WTC11 (cell line): ENCODE measurements at regions not wholly inside any gene's neighbourhood (a gene's known extent, or its start where the extent isn't known, plus 50 kb on each side); places are given as distances from the start of the nearest gene placed in this dataset.

Experiments
- ATAC-seq: fragments of 200-7000 bp; cut with Tn5 transposase; 2 replicates; pipeline ENCODE4 v1.10.0; 2021; ENCODE audit warnings: mild to moderate bottlenecking, moderate library complexity
- CTCF ChIA-PET: fragments of 300-600 bp; sonication (Branson Sonifier 250); formaldehyde crosslinking; loops from one replicate; lab custom pipeline; 2021; ENCODE audit warnings: antibody characterized with exemption; lab: Charles Lee
- POLR2A ChIA-PET: fragments of 350-600 bp; sonication (Branson Sonifier 250); formaldehyde crosslinking; loops from one replicate; lab custom pipeline; 2021; ENCODE audit warnings: antibody characterized with exemption; lab: Charles Lee
- DNase-seq: peaks from one replicate; pipeline ENCODE4 v3.0.0; 2021; ENCODE audit warnings: low spot score
- H3K27ac Mint-ChIP-seq: 2 replicates; pipeline ENCODE4 v1.8.0; 2021; ENCODE audit warnings: mixed read lengths
- H3K27me3 Mint-ChIP-seq: 2 replicates; pipeline ENCODE4 v1.8.0; 2021; ENCODE audit warnings: low read depth, mild to moderate bottlenecking, moderate library complexity, mixed read lengths
- H3K36me3 Mint-ChIP-seq: 2 replicates; pipeline ENCODE4 v1.8.0; 2021; ENCODE audit warnings: mixed read lengths
- H3K4me1 Mint-ChIP-seq: 2 replicates; pipeline ENCODE4 v1.8.0; 2022; ENCODE audit warnings: mixed read lengths
- H3K4me3 Mint-ChIP-seq: 2 replicates; pipeline ENCODE4 v1.8.0; 2021; ENCODE audit warnings: mild to moderate bottlenecking, moderate library complexity, mixed read lengths
- H3K9me3 Mint-ChIP-seq: 2 replicates; pipeline ENCODE4 v1.8.0; 2021; ENCODE audit warnings: mixed read lengths
- CBFB ChIP-seq: sonication (generic); formaldehyde crosslinking; IDR thresholded peaks from 2 replicates; pipeline ENCODE4 v1.8.1; 2022; ENCODE audit warnings: mild to moderate bottlenecking, low read depth, missing genetic modification reagents
- CREB1 ChIP-seq: sonication (generic); formaldehyde crosslinking; IDR thresholded peaks from 2 replicates; pipeline ENCODE4 v1.8.0; 2023; ENCODE audit warnings: mild to moderate bottlenecking, missing genetic modification reagents
- CREM ChIP-seq: sonication (generic); formaldehyde crosslinking; IDR thresholded peaks from 2 replicates; pipeline ENCODE4 v1.8.1; 2022; ENCODE audit warnings: mild to moderate bottlenecking, missing genetic modification reagents, moderate library complexity
- ESRRA ChIP-seq: sonication (generic); formaldehyde crosslinking; IDR thresholded peaks from 2 replicates; pipeline ENCODE4 v1.8.1; 2022; ENCODE audit warnings: mild to moderate bottlenecking, missing genetic modification reagents, borderline replicate concordance
- ETV6 ChIP-seq: sonication (generic); formaldehyde crosslinking; IDR thresholded peaks from 2 replicates; pipeline ENCODE4 v1.8.1; 2022; ENCODE audit warnings: mild to moderate bottlenecking, missing genetic modification reagents
- HMGA2 ChIP-seq: fragments of 250-450 bp; sonication (Bioruptor Pico); IDR thresholded peaks from 2 replicates; pipeline ENCODE4 v1.4.0; 2021; ENCODE audit warnings: mild to moderate bottlenecking, moderate library complexity
- IRF2 ChIP-seq: sonication (generic); formaldehyde crosslinking; IDR thresholded peaks from 2 replicates; pipeline ENCODE4 v1.8.0; 2022; ENCODE audit warnings: low read depth, missing genetic modification reagents, borderline replicate concordance
- JUN ChIP-seq: sonication (generic); formaldehyde crosslinking; IDR thresholded peaks from 2 replicates; pipeline ENCODE4 v1.8.0; 2023; ENCODE audit warnings: mild to moderate bottlenecking, missing genetic modification reagents
- KAT7 ChIP-seq: sonication (generic); formaldehyde crosslinking; IDR thresholded peaks from 2 replicates; pipeline ENCODE4 v1.8.1; 2023; ENCODE audit warnings: missing genetic modification reagents, mild to moderate bottlenecking, borderline replicate concordance
- MXD4 ChIP-seq: fragments of 250-450 bp; sonication (Bioruptor Pico); IDR thresholded peaks from 2 replicates; pipeline ENCODE4 v1.8.0; 2021; ENCODE audit warnings: mild to moderate bottlenecking, moderate library complexity, borderline replicate concordance
- NFE2L1 ChIP-seq: sonication (generic); formaldehyde crosslinking; IDR thresholded peaks from 2 replicates; pipeline ENCODE4 v1.8.1; 2023; ENCODE audit warnings: missing genetic modification reagents
- TEAD1 ChIP-seq: sonication (generic); formaldehyde crosslinking; IDR thresholded peaks from 2 replicates; pipeline ENCODE4 v1.8.0; 2022; ENCODE audit warnings: mild to moderate bottlenecking, missing genetic modification reagents
- TP53 ChIP-seq: sonication (generic); formaldehyde crosslinking; IDR thresholded peaks from 2 replicates; pipeline ENCODE4 v1.8.1; 2023; ENCODE audit warnings: mild to moderate bottlenecking, missing genetic modification reagents
- ZNF121 ChIP-seq: sonication (generic); formaldehyde crosslinking; IDR thresholded peaks from 2 replicates; pipeline ENCODE4 v1.8.0; 2023; ENCODE audit warnings: missing genetic modification reagents
- ZNF138 ChIP-seq: sonication (generic); formaldehyde crosslinking; conservative IDR thresholded peaks from 2 replicates; pipeline ENCODE4 v1.8.1; 2022; ENCODE audit warnings: mild to moderate bottlenecking, moderate library complexity, missing genetic modification reagents
- ZNF232 ChIP-seq: sonication (generic); formaldehyde crosslinking; IDR thresholded peaks from 2 replicates; pipeline ENCODE4 v1.8.0; 2022; ENCODE audit warnings: mild to moderate bottlenecking, missing genetic modification reagents
- ZNF396 ChIP-seq: fragments of 250-450 bp; sonication (Bioruptor Pico); IDR thresholded peaks from 2 replicates; pipeline ENCODE4 v1.8.0; 2021; ENCODE audit warnings: mild to moderate bottlenecking, moderate library complexity, borderline replicate concordance
- ZNF416 ChIP-seq: fragments of 250-450 bp; sonication (Bioruptor Pico); IDR thresholded peaks from 2 replicates; pipeline ENCODE4 v1.9.0; 2021; ENCODE audit warnings: mild to moderate bottlenecking, inconsistent platforms
- TF ChIP-seq, protein P1 (sequence below): sonication (generic); formaldehyde crosslinking; IDR thresholded peaks from 2 replicates; pipeline ENCODE4 v1.8.0; 2023; ENCODE audit warnings: missing genetic modification reagents
- TF ChIP-seq, protein P2 (sequence below): sonication (generic); formaldehyde crosslinking; IDR thresholded peaks from 2 replicates; pipeline ENCODE4 v1.8.1; 2022; ENCODE audit warnings: mild to moderate bottlenecking, missing genetic modification reagents, moderate library complexity, borderline replicate concordance
- TF ChIP-seq, protein P3 (sequence below): sonication (generic); formaldehyde crosslinking; IDR thresholded peaks from 2 replicates; pipeline ENCODE4 v1.8.0; 2023; ENCODE audit warnings: mild to moderate bottlenecking, missing genetic modification reagents
- TF ChIP-seq, protein P4 (sequence below): sonication (generic); formaldehyde crosslinking; IDR thresholded peaks from 2 replicates; pipeline ENCODE4 v1.8.1; 2022; ENCODE audit warnings: missing genetic modification reagents, borderline replicate concordance
- TF ChIP-seq, protein P5 (sequence below): sonication (generic); formaldehyde crosslinking; IDR thresholded peaks from 2 replicates; pipeline ENCODE4 v1.8.0; 2022; ENCODE audit warnings: missing genetic modification reagents
- TF ChIP-seq, protein P6 (sequence below): sonication (generic); formaldehyde crosslinking; conservative IDR thresholded peaks from 2 replicates; pipeline ENCODE4 v1.8.1; 2022; ENCODE audit warnings: mild to moderate bottlenecking, missing genetic modification reagents

DNA sequence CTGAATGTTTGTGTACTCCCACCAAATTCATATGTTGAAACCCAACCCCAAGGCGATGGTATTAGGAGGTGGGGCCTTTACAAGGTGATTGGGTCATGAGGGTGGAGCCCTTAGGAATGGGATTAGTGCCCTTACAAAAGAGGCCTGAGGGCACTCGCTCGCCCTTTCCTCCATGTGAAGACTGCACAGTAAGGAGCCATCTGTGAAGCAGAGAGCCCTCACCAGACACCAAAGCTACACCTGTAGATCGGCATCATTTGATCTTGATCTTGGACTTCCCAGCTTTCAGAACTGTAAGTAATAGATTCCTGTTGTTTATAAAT, 62.9 kb upstream of the FZD7 start (continued):
- TF ChIP-seq, protein P1, sequence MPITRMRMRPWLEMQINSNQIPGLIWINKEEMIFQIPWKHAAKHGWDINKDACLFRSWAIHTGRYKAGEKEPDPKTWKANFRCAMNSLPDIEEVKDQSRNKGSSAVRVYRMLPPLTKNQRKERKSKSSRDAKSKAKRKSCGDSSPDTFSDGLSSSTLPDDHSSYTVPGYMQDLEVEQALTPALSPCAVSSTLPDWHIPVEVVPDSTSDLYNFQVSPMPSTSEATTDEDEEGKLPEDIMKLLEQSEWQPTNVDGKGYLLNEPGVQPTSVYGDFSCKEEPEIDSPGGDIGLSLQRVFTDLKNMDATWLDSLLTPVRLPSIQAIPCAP (CRISPR knock-in tag) = no peak
- TF ChIP-seq MXD4 (CRISPR knock-in tag) = no peak
- TF ChIP-seq ZNF416 = no peak
- TF ChIP-seq CREB1 (CRISPR knock-in tag) = no peak
- TF ChIP-seq, protein P2, sequence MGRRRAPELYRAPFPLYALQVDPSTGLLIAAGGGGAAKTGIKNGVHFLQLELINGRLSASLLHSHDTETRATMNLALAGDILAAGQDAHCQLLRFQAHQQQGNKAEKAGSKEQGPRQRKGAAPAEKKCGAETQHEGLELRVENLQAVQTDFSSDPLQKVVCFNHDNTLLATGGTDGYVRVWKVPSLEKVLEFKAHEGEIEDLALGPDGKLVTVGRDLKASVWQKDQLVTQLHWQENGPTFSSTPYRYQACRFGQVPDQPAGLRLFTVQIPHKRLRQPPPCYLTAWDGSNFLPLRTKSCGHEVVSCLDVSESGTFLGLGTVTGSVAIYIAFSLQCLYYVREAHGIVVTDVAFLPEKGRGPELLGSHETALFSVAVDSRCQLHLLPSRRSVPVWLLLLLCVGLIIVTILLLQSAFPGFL = no peak
- TF ChIP-seq NFE2L1 (CRISPR knock-in tag) = no peak
- TF ChIP-seq HMGA2 (CRISPR knock-in tag) = no peak
- TF ChIP-seq ZNF121 (CRISPR knock-in tag) = no peak
- TF ChIP-seq, protein P3, sequence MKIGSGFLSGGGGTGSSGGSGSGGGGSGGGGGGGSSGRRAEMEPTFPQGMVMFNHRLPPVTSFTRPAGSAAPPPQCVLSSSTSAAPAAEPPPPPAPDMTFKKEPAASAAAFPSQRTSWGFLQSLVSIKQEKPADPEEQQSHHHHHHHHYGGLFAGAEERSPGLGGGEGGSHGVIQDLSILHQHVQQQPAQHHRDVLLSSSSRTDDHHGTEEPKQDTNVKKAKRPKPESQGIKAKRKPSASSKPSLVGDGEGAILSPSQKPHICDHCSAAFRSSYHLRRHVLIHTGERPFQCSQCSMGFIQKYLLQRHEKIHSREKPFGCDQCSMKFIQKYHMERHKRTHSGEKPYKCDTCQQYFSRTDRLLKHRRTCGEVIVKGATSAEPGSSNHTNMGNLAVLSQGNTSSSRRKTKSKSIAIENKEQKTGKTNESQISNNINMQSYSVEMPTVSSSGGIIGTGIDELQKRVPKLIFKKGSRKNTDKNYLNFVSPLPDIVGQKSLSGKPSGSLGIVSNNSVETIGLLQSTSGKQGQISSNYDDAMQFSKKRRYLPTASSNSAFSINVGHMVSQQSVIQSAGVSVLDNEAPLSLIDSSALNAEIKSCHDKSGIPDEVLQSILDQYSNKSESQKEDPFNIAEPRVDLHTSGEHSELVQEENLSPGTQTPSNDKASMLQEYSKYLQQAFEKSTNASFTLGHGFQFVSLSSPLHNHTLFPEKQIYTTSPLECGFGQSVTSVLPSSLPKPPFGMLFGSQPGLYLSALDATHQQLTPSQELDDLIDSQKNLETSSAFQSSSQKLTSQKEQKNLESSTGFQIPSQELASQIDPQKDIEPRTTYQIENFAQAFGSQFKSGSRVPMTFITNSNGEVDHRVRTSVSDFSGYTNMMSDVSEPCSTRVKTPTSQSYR (CRISPR knock-in tag) = no peak
- TF ChIP-seq IRF2 = no peak
- TF ChIP-seq TEAD1 = no peak

DNA sequence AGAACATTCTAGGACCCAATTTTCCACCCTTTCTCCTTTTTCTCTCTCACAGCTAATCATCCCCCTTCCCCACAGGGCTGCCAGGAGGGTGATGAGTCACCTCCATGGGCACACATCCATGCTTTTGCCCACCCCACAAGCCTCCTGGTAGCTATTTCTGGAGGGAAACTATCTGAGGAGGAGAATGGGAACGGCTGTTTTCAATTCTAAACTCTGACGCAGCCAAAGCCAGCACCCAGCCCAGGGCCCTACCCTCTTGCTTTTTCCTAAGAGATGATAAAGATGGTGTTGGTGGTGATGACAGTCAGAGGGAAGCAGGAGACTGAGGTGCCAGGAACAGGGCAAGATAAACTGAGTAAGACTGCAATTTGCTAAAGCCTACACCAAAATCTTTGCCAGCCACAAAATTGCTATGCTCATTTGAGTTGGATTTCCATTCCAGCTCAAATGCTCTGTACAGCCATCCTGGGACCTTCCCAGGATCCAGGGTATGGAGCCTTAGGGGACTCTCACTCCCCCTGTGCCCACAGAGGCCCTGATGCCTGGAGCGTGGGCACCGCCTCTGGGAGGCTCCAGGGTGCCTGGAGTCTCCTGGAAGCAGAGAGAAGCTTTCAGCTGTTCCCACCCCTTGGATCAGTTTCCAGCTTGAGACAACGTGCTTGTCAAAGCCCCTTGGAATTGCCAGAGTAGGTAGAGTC, 62.0 kb upstream of the FZD7 start:
- ChIA-PET CTCF (interaction anchor here (1.4 to 2.0 kb wide), 6 partner anchors 12 to 198 kb away, joined by 4 to 9 read pairs (median 6); no protein-coding TSS in a partner anchor), POLR2A (interaction anchor here (0.5 to 2.0 kb wide), 10 partner anchors 18 to 134 kb away, joined by 3 to 19 read pairs (median 6); no protein-coding TSS in a partner anchor)
- peaks cover 90% of the 10 kb centered on the region for H3K4me1 Mint-ChIP-seq
- no peak for ATAC-seq
- H3K4me3 Mint-ChIP-seq = peak overlapping the region; percentile 57
- no peaks in the 10 kb centered on the region; the same call in 1 of the 2 replicates for H3K9me3 Mint-ChIP-seq
- peak overlapping the region; percentile 98 for H3K27ac Mint-ChIP-seq
- DNase-seq = no peak
- peaks cover 10% of the 10 kb centered on the region; the same call in 1 of the 2 replicates for H3K36me3 Mint-ChIP-seq
- no peak for TF ChIP-seq NFE2L1 (CRISPR knock-in tag)
- no peak for TF ChIP-seq MXD4 (CRISPR knock-in tag)
- no peak for TF ChIP-seq CBFB (CRISPR knock-in tag)
- no peak for TF ChIP-seq HMGA2 (CRISPR knock-in tag)
- TF ChIP-seq, protein P4, sequence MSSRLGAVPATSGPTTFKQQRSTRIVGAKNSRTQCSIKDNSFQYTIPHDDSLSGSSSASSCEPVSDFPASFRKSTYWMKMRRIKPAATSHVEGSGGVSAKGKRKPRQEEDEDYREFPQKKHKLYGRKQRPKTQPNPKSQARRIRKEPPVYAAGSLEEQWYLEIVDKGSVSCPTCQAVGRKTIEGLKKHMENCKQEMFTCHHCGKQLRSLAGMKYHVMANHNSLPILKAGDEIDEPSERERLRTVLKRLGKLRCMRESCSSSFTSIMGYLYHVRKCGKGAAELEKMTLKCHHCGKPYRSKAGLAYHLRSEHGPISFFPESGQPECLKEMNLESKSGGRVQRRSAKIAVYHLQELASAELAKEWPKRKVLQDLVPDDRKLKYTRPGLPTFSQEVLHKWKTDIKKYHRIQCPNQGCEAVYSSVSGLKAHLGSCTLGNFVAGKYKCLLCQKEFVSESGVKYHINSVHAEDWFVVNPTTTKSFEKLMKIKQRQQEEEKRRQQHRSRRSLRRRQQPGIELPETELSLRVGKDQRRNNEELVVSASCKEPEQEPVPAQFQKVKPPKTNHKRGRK (CRISPR knock-in tag) = no peak
- no peak for TF ChIP-seq ZNF138 (CRISPR knock-in tag)
- TF ChIP-seq KAT7 (CRISPR knock-in tag) = no peak
- TF ChIP-seq, protein P5, sequence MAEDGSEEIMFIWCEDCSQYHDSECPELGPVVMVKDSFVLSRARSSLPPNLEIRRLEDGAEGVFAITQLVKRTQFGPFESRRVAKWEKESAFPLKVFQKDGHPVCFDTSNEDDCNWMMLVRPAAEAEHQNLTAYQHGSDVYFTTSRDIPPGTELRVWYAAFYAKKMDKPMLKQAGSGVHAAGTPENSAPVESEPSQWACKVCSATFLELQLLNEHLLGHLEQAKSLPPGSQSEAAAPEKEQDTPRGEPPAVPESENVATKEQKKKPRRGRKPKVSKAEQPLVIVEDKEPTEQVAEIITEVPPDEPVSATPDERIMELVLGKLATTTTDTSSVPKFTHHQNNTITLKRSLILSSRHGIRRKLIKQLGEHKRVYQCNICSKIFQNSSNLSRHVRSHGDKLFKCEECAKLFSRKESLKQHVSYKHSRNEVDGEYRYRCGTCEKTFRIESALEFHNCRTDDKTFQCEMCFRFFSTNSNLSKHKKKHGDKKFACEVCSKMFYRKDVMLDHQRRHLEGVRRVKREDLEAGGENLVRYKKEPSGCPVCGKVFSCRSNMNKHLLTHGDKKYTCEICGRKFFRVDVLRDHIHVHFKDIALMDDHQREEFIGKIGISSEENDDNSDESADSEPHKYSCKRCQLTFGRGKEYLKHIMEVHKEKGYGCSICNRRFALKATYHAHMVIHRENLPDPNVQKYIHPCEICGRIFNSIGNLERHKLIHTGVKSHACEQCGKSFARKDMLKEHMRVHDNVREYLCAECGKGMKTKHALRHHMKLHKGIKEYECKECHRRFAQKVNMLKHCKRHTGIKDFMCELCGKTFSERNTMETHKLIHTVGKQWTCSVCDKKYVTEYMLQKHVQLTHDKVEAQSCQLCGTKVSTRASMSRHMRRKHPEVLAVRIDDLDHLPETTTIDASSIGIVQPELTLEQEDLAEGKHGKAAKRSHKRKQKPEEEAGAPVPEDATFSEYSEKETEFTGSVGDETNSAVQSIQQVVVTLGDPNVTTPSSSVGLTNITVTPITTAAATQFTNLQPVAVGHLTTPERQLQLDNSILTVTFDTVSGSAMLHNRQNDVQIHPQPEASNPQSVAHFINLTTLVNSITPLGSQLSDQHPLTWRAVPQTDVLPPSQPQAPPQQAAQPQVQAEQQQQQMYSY (CRISPR knock-in tag) = no peak
- TF ChIP-seq, protein P6, sequence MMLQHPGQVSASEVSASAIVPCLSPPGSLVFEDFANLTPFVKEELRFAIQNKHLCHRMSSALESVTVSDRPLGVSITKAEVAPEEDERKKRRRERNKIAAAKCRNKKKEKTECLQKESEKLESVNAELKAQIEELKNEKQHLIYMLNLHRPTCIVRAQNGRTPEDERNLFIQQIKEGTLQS (CRISPR knock-in tag) = no peak
- TF ChIP-seq TEAD1 = no peak
- no peak for TF ChIP-seq ZNF232
- TF ChIP-seq TP53 (CRISPR knock-in tag) = no peak
- no peak for TF ChIP-seq IRF2
- no peak for TF ChIP-seq CREM (CRISPR knock-in tag)
- no peak for TF ChIP-seq ESRRA (CRISPR knock-in tag)
- TF ChIP-seq ETV6 (CRISPR knock-in tag) = no peak
- no peak for TF ChIP-seq JUN (CRISPR knock-in tag)
- TF ChIP-seq ZNF396 (CRISPR knock-in tag) = no peak
- no peaks in the 10 kb centered on the region for H3K27me3 Mint-ChIP-seq
